LNCAP (cell line): ENCODE measurements at regions not wholly inside any gene's neighbourhood (a gene's known extent, or its start where the extent isn't known, plus 50 kb on each side); places are given as distances from the start of the nearest gene placed in this dataset.

ENCODE experiments used
- TF ChIP-seq, protein P1 (sequence below): fragments of 450-650 bp; IDR thresholded peaks from 2 replicates; pipeline ENCODE4 v1.5.1; 2017; ENCODE audit warnings: mild to moderate bottlenecking

DNA sequence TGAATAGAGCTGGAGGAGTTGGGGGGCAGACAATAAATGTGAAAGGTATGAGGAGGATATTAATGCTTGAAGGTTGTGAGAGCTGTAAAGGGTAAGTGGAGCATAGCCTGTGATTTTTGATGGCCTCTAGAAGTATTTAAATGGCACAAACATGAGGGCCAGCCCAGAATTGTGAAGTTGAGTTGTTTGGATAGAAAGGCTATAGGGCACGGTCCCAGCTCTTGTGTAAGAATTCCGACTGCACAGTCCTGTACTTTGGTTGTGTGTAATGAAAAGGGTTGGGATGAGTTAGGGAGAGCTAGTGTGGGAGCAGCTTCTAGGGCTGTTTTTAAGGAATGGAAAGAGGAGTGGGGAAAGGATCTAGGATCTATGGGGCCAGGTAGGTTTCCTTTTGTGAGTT is 665.5 kb downstream of the USP25 start:
- TF ChIP-seq, protein P1, sequence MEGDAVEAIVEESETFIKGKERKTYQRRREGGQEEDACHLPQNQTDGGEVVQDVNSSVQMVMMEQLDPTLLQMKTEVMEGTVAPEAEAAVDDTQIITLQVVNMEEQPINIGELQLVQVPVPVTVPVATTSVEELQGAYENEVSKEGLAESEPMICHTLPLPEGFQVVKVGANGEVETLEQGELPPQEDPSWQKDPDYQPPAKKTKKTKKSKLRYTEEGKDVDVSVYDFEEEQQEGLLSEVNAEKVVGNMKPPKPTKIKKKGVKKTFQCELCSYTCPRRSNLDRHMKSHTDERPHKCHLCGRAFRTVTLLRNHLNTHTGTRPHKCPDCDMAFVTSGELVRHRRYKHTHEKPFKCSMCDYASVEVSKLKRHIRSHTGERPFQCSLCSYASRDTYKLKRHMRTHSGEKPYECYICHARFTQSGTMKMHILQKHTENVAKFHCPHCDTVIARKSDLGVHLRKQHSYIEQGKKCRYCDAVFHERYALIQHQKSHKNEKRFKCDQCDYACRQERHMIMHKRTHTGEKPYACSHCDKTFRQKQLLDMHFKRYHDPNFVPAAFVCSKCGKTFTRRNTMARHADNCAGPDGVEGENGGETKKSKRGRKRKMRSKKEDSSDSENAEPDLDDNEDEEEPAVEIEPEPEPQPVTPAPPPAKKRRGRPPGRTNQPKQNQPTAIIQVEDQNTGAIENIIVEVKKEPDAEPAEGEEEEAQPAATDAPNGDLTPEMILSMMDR = no peak

DNA sequence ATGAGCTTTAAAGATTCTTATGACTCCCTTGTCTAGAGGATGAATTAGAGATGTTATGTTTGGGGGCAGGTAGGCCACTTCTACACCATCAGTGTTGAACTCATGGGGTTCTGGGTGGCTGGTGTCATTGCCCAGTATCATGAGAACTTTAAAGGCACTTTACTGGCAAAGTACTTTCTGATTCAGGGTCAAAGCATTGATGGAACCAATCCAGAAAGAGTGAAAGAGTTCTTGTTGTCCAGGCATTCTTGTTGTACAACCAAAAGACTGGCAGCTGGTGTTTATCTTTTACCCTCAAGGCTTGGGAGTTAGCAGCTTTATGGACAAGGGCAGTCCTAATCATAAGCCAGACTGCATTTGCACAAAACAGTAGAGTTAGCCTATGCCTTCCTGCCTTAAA is 673.0 kb downstream of the USP25 start:
- TF ChIP-seq, protein P1 = no peak

DNA sequence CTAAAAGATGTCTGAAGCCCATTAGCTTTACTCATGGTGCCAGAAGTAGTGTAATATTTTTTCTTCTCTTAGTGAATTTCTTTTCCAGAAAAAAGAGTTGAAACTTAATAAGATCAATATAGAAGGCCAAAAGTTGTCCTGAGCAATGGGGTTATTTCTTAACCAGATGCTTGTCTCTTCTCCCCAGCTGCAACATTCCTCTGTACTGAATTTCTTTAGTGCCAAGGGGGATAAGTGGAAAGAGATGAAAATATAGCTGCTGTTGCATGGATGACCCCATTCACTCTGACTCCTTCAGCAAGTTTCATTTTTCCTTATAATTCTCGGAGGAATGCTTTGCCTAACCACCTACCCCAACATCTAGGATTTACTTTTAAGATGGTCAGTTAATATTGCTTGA is 675.0 kb downstream of the USP25 start:
- TF ChIP-seq, protein P1 = no peak

DNA sequence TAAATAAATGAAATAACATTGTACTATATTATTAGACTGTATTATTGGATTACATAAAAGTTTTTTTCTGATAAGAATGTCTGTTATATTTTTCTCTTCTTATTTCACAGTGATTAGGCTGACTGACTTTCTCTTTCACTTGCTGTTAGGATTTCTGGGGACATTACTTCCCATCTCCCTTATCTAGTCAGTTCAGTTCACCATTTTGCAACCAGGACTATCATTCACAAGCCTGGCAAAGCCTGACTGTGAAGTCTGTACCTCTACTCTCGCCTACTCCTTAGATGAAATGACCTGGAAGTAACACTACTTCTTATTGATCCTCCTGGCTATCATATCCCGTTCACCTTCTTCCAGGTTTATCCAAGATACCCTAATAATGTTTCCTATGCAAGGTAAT is 676.6 kb downstream of the USP25 start:
- TF ChIP-seq, protein P1 = no peak

DNA sequence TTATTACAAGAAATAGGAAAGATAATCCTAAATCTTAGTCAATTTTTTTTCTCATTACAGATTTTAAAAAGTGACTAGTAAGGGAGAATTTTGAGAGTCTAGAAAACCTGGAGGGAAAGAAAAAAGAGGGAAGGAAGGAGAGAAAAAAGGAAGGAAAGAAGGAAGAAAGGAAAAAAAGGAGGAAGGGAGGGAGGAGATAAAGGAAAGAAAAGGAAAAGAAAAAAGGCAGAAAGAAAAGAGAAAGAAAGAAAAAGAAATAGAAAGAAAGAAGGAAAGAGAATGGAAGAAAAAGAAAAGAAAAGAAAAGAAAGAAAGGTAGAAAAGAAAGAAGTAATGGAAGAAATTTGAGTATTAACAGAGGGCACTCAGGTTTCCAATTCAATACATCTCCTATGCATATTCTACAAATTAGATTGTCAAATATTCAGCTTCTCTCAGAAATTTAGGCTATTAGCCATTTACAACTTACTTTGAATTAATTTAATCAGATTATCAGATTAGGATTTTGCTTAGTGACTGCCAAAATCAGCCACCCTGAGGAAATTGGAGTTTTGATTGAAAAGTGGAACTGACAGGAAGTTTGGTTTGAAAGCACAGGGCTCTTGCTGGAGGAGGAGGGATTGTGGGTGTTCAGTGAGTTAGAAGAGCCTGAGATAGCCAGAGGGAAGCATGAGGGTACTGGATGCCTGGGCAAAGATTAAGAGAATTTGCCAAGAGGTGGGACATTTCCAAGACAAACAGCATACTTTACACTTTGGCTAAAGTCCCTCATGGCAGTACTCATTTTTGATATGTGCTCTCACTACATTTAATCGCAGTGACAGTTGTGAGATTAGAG is 677.8 kb downstream of the USP25 start:
- TF ChIP-seq, protein P1 = no peak

DNA sequence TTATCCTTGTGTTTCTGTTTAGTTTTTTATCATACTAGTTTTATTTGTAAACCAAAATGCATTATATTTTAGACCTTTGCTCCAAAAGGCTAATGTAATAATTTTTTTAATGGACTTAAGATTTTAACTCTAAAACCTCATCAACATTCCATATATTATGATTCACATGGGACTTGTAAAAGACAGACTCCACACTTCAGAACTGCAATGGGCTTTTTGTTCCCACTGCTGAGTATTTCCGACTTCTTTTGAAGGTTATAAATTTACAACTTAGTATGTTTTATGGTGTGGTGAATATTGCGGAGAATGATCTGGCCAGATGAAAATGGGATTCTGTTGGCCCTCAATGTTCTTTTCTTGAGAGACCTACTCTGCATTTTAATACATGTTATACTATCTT is 678.5 kb downstream of the USP25 start:
- TF ChIP-seq, protein P1 = no peak

DNA sequence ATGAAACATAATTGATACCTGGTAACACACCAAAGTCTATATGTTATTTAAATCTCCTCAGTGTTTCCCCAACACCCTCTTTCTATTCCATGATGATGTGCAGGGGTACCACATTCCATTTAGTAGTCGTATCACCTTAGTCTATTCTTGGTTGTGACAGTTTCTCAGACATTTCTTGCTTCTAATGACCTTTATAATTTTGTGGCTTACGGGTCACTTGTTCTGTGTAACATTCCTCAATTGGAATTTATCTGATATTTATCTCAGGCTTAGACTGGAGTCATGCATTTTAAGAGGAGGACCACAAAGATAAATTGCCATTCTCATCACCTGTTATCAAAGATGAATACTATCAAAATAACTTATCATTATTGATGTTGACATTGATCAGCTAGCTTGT is 679.6 kb downstream of the USP25 start:
- TF ChIP-seq, protein P1 = no peak
